ENCODE measurements at regions not wholly inside any gene's neighbourhood (a gene's known extent, or its start where the extent isn't known, plus 50 kb on each side); places are given as distances from the start of the nearest gene placed in this dataset.

- H3K4me1 ChIP-seq (ENCODE audit: control insufficient read depth in 2 of 2, insufficient read depth in 2 of 2, low read length in 2 of 2): no peaks in the 10 kb centered on the region
- no peaks in the 10 kb centered on the region for H3K27me3 ChIP-seq (ENCODE audit: control insufficient read depth in 2 of 2, insufficient read depth in 2 of 2, low read length in 2 of 2)
- no peaks in the 10 kb centered on the region for H3K36me3 ChIP-seq (ENCODE audit: control insufficient read depth in 2 of 2, insufficient read depth in 2 of 2, low read length in 2 of 2)
- no peaks in the 10 kb centered on the region for H3K9me3 ChIP-seq (ENCODE audit: control insufficient read depth in 2 of 2, low read length in 2 of 2)
- no peak overlapping the region for H3K4me3 ChIP-seq (ENCODE audit: low read length in 2 of 2)
- no peak overlapping the region for H3K27ac ChIP-seq (ENCODE audit: low read depth in 2 of 2, low read length in 2 of 2)
- H3K9ac ChIP-seq (ENCODE audit: low read depth in 1 of 2, low read length in 2 of 2): no peak overlapping the region
These were observed 176.0 kb downstream of the ESRRB start for GRCh38 chr14:76551906-76552305.

GRCh38 chr14:76564471-76565422 lies 188.8 kb downstream of the ESRRB start:
- H3K9me3 ChIP-seq (ENCODE audit: control insufficient read depth in 2 of 2, low read length in 2 of 2): no peaks in the 10 kb centered on the region
- H3K27me3 ChIP-seq (ENCODE audit: control insufficient read depth in 2 of 2, insufficient read depth in 2 of 2, low read length in 2 of 2): no peaks in the 10 kb centered on the region
- H3K9ac ChIP-seq (ENCODE audit: low read depth in 1 of 2, low read length in 2 of 2): no peak overlapping the region
- H3K27ac ChIP-seq (ENCODE audit: low read depth in 2 of 2, low read length in 2 of 2): no peak overlapping the region
- no peaks in the 10 kb centered on the region for H3K36me3 ChIP-seq (ENCODE audit: control insufficient read depth in 2 of 2, insufficient read depth in 2 of 2, low read length in 2 of 2)
- no peak overlapping the region for H3K4me3 ChIP-seq (ENCODE audit: low read length in 2 of 2)
- H3K4me1 ChIP-seq (ENCODE audit: control insufficient read depth in 2 of 2, insufficient read depth in 2 of 2, low read length in 2 of 2): no peaks in the 10 kb centered on the region

- Histone ChIP-seq H3K27me3 (ENCODE audit: control insufficient read depth in 2 of 2, insufficient read depth in 2 of 2, low read length in 2 of 2) (no peaks in the 10 kb centered on the region), H3K9me3 (ENCODE audit: control insufficient read depth in 2 of 2, low read length in 2 of 2) (no peaks in the 10 kb centered on the region), H3K9ac (ENCODE audit: low read depth in 1 of 2, low read length in 2 of 2) (no peak overlapping the region), H3K4me1 (ENCODE audit: control insufficient read depth in 2 of 2, insufficient read depth in 2 of 2, low read length in 2 of 2) (no peaks in the 10 kb centered on the region), H3K36me3 (ENCODE audit: control insufficient read depth in 2 of 2, insufficient read depth in 2 of 2, low read length in 2 of 2) (no peaks in the 10 kb centered on the region), H3K27ac (ENCODE audit: low read depth in 2 of 2, low read length in 2 of 2) (no peak overlapping the region), H3K4me3 (ENCODE audit: low read length in 2 of 2) (no peak overlapping the region)
These were observed 190.5 kb downstream of the ESRRB start for GRCh38 chr14:76566439-76566838.

GRCh38 chr14:76574416-76575095 lies 186.7 kb upstream of the VASH1 start:
- Histone ChIP-seq H3K36me3 (ENCODE audit: control insufficient read depth in 2 of 2, insufficient read depth in 2 of 2, low read length in 2 of 2) (no peaks in the 10 kb centered on the region), H3K27me3 (ENCODE audit: control insufficient read depth in 2 of 2, insufficient read depth in 2 of 2, low read length in 2 of 2) (no peaks in the 10 kb centered on the region), H3K4me1 (ENCODE audit: control insufficient read depth in 2 of 2, insufficient read depth in 2 of 2, low read length in 2 of 2) (no peaks in the 10 kb centered on the region), H3K9me3 (ENCODE audit: control insufficient read depth in 2 of 2, low read length in 2 of 2) (no peaks in the 10 kb centered on the region), H3K9ac (ENCODE audit: low read depth in 1 of 2, low read length in 2 of 2) (no peak overlapping the region), H3K27ac (ENCODE audit: low read depth in 2 of 2, low read length in 2 of 2) (no peak overlapping the region), H3K4me3 (ENCODE audit: low read length in 2 of 2) (no peak overlapping the region)

DNA sequence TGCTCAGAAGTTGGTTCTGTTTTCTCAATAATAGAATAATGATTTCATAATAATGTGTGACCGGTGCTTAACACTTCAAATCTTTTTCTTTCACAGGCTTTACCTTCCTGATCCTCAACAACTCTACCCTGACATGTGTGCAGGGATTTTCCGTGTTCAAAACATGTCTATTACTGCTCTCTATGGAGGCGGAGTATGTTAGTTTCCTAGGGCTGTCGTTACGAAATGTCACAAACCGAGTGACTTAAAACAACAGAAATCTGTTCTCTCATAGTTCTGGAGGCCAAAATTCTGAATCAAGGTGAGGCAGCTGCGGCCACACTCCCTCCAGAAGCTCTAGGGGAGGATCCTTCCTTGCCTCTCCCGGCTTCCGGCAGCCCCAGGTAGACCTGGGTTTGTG lies 186.2 kb upstream of the VASH1 start:
- no peaks in the 10 kb centered on the region for H3K9me3 ChIP-seq (ENCODE audit: control insufficient read depth in 2 of 2, low read length in 2 of 2)
- H3K4me3 ChIP-seq (ENCODE audit: low read length in 2 of 2): no peak overlapping the region
- H3K36me3 ChIP-seq (ENCODE audit: control insufficient read depth in 2 of 2, insufficient read depth in 2 of 2, low read length in 2 of 2): no peaks in the 10 kb centered on the region
- H3K9ac ChIP-seq (ENCODE audit: low read depth in 1 of 2, low read length in 2 of 2): no peak overlapping the region
- H3K27me3 ChIP-seq (ENCODE audit: control insufficient read depth in 2 of 2, insufficient read depth in 2 of 2, low read length in 2 of 2): no peaks in the 10 kb centered on the region
- H3K27ac ChIP-seq (ENCODE audit: low read depth in 2 of 2, low read length in 2 of 2): no peak overlapping the region
- H3K4me1 ChIP-seq (ENCODE audit: control insufficient read depth in 2 of 2, insufficient read depth in 2 of 2, low read length in 2 of 2): no peaks in the 10 kb centered on the region

DNA sequence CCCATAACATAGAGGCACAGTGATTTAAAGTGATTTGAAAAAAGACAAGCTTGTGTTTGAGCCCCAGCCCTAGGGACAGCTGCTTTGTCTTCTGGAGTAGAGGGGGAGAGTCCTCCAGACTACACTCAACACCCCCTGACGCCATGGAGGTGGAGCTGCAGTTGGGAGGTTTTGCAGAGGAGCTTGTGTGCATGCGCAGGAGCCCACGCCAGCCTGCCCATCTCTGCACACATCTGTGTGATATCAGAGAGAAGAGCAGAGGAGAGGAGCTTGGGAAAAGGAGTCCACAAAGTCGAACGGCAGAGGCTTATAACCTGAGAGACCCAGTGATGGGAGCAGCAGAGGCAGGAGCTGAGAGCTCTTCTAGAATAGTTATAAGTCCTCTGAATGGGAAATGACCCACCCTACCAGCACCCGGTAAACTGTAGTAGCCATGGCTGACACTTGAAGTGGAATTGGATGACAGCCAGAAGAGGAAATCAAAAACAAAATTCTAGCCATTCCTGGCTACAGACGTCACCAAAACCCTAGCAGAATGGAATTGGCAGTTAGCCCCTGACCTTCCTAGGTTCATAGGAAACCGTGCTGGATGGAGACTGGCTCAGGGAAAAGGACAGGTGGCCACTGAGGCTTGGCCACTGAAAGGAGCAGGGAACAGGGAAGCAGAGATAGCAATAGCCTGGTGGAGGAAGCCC lies 185.1 kb upstream of the VASH1 start:
- Histone ChIP-seq H3K9ac (ENCODE audit: low read depth in 1 of 2, low read length in 2 of 2) (no peak overlapping the region), H3K27ac (ENCODE audit: low read depth in 2 of 2, low read length in 2 of 2) (no peak overlapping the region), H3K9me3 (ENCODE audit: control insufficient read depth in 2 of 2, low read length in 2 of 2) (no peaks in the 10 kb centered on the region), H3K4me3 (ENCODE audit: low read length in 2 of 2) (no peak overlapping the region), H3K4me1 (ENCODE audit: control insufficient read depth in 2 of 2, insufficient read depth in 2 of 2, low read length in 2 of 2) (no peaks in the 10 kb centered on the region), H3K27me3 (ENCODE audit: control insufficient read depth in 2 of 2, insufficient read depth in 2 of 2, low read length in 2 of 2) (no peaks in the 10 kb centered on the region), H3K36me3 (ENCODE audit: control insufficient read depth in 2 of 2, insufficient read depth in 2 of 2, low read length in 2 of 2) (no peaks in the 10 kb centered on the region)

GRCh38 chr14:76577090-76577489 lies 184.2 kb upstream of the VASH1 start:
- Histone ChIP-seq H3K36me3 (ENCODE audit: control insufficient read depth in 2 of 2, insufficient read depth in 2 of 2, low read length in 2 of 2) (no peaks in the 10 kb centered on the region), H3K27me3 (ENCODE audit: control insufficient read depth in 2 of 2, insufficient read depth in 2 of 2, low read length in 2 of 2) (no peaks in the 10 kb centered on the region), H3K9me3 (ENCODE audit: control insufficient read depth in 2 of 2, low read length in 2 of 2) (no peaks in the 10 kb centered on the region), H3K27ac (ENCODE audit: low read depth in 2 of 2, low read length in 2 of 2) (no peak overlapping the region), H3K4me1 (ENCODE audit: control insufficient read depth in 2 of 2, insufficient read depth in 2 of 2, low read length in 2 of 2) (no peaks in the 10 kb centered on the region), H3K9ac (ENCODE audit: low read depth in 1 of 2, low read length in 2 of 2) (no peak overlapping the region), H3K4me3 (ENCODE audit: low read length in 2 of 2) (no peak overlapping the region)

- Histone ChIP-seq H3K27me3 (ENCODE audit: control insufficient read depth in 2 of 2, insufficient read depth in 2 of 2, low read length in 2 of 2) (no peaks in the 10 kb centered on the region), H3K9ac (ENCODE audit: low read depth in 1 of 2, low read length in 2 of 2) (no peak overlapping the region), H3K9me3 (ENCODE audit: control insufficient read depth in 2 of 2, low read length in 2 of 2) (no peaks in the 10 kb centered on the region), H3K27ac (ENCODE audit: low read depth in 2 of 2, low read length in 2 of 2) (no peak overlapping the region), H3K4me3 (ENCODE audit: low read length in 2 of 2) (no peak overlapping the region), H3K36me3 (ENCODE audit: control insufficient read depth in 2 of 2, insufficient read depth in 2 of 2, low read length in 2 of 2) (no peaks in the 10 kb centered on the region), H3K4me1 (ENCODE audit: control insufficient read depth in 2 of 2, insufficient read depth in 2 of 2, low read length in 2 of 2) (no peaks in the 10 kb centered on the region)
These were observed 183.4 kb upstream of the VASH1 start for GRCh38 chr14:76577837-76578236.

DNA sequence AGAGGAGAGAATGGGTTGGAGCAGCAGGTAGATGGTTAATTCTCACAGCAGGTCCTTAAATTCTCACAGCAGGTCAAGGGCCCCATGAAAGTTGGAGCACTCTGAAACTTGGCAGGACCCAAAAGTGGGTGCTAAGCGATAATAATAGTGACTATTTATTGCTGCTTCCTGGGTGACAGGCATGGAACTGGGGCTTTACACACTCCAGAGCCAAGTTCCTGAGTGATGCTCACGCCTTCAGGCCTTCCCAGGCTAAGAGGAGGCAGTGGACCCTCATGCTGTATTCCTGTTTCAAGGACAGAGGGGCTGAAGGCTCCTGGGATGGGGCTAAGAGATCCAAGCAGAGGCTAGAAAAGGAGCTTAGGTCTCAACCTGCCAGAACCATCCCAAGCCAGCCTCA lies 180.9 kb upstream of the VASH1 start:
- H3K9me3 ChIP-seq (ENCODE audit: control insufficient read depth in 2 of 2, low read length in 2 of 2): no peaks in the 10 kb centered on the region
- H3K9ac ChIP-seq (ENCODE audit: low read depth in 1 of 2, low read length in 2 of 2): no peak overlapping the region
- no peak overlapping the region for H3K4me3 ChIP-seq (ENCODE audit: low read length in 2 of 2)
- no peaks in the 10 kb centered on the region for H3K36me3 ChIP-seq (ENCODE audit: control insufficient read depth in 2 of 2, insufficient read depth in 2 of 2, low read length in 2 of 2)
- no peak overlapping the region for H3K27ac ChIP-seq (ENCODE audit: low read depth in 2 of 2, low read length in 2 of 2)
- no peaks in the 10 kb centered on the region for H3K4me1 ChIP-seq (ENCODE audit: control insufficient read depth in 2 of 2, insufficient read depth in 2 of 2, low read length in 2 of 2)
- no peaks in the 10 kb centered on the region for H3K27me3 ChIP-seq (ENCODE audit: control insufficient read depth in 2 of 2, insufficient read depth in 2 of 2, low read length in 2 of 2)

- Histone ChIP-seq H3K9me3 (ENCODE audit: control insufficient read depth in 2 of 2, low read length in 2 of 2) (no peaks in the 10 kb centered on the region), H3K9ac (ENCODE audit: low read depth in 1 of 2, low read length in 2 of 2) (no peak overlapping the region), H3K4me3 (ENCODE audit: low read length in 2 of 2) (no peak overlapping the region), H3K36me3 (ENCODE audit: control insufficient read depth in 2 of 2, insufficient read depth in 2 of 2, low read length in 2 of 2) (no peaks in the 10 kb centered on the region), H3K27me3 (ENCODE audit: control insufficient read depth in 2 of 2, insufficient read depth in 2 of 2, low read length in 2 of 2) (no peaks in the 10 kb centered on the region), H3K27ac (ENCODE audit: low read depth in 2 of 2, low read length in 2 of 2) (no peak overlapping the region), H3K4me1 (ENCODE audit: control insufficient read depth in 2 of 2, insufficient read depth in 2 of 2, low read length in 2 of 2) (no peaks in the 10 kb centered on the region)
These were observed 180.3 kb upstream of the VASH1 start for GRCh38 chr14:76580967-76581366.

Data from mucosa of rectum (tissue), 2 donors.